Amniotic epithelial cell (primary cell): ENCODE measurements at regions not wholly inside any gene's neighbourhood (a gene's known extent, or its start where the extent isn't known, plus 50 kb on each side); places are given as distances from the start of the nearest gene placed in this dataset.
A peak's percentile ranks its signal among the peaks of the same experiment; 100 is the strongest.

Source experiments
- DNase-seq: peaks from one replicate; pipeline ENCODE4 v3.0.0-alpha.2; 2010; ENCODE audit warnings: low read depth

GRCh38 chr15:95286352-95286880 is 1044.1 kb upstream of the NR2F2 start:
- DNase-seq, result no peak

GRCh38 chr15:95287720-95288103 is 1042.8 kb upstream of the NR2F2 start:
- no peak for DNase-seq

- no peak for DNase-seq
Observed at GRCh38 chr15:95288626-95289025, 1041.9 kb upstream of the NR2F2 start.

GRCh38 chr15:95290176-95290974 is 1040.1 kb upstream of the NR2F2 start:
- no peak for DNase-seq

DNA sequence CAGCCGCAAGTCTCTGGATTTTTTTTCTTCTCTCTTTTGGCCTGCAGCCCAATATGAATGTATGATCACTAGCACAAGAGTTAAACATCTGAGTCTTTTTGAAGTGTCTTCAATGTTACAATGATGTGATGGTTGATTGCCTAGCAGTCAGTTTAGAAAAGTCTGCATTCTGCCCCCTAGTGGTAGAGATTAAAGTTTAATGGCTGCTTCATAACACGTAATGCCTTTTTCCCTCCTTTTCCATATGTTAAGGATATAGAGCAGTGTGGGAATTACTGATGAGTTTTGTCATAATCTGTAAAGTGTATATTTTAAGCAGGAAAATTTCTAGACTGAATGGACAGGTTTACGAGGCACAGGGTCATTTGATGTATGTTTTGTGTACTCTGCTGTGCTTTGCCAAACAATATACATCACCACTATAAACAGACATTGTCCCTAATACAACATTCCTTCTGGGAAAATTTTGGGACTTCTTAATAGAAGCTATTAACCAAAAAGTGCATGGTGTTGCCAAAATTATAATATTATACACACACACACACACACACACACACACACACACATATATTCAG is 1038.5 kb upstream of the NR2F2 start:
- DNase-seq, result peak; percentile 44

DNA sequence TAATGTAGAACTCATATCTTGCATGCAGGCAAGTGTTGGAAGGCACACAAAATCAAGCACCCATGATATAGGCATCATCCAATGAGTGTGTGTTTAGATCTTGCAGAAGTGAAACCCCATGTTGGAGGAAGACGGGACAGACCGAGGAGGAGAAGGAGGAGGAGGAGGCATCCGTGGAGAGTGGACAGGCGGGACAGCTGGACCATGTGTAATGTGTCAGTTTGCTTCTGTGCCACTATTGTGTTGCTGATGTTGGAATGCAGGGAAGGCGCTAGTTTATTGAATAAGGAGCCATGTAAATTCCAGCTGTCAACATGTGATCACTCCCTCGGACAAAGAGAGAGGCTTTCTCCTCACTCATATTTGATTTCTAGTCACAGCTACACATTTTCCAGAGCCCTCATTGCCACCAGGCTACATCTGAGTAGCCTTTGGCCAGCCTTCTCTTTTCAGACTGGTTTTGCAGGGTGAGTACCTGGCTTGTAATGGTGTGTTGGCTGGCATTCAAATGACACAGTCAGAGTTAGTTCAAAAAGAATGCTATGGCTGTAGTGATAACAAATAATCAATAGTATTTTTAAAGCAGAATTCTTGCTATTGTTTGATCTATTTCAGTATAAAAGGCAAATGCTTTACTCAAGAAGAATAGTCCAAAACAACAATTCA is 1037.6 kb upstream of the NR2F2 start:
- no peak for DNase-seq

DNA sequence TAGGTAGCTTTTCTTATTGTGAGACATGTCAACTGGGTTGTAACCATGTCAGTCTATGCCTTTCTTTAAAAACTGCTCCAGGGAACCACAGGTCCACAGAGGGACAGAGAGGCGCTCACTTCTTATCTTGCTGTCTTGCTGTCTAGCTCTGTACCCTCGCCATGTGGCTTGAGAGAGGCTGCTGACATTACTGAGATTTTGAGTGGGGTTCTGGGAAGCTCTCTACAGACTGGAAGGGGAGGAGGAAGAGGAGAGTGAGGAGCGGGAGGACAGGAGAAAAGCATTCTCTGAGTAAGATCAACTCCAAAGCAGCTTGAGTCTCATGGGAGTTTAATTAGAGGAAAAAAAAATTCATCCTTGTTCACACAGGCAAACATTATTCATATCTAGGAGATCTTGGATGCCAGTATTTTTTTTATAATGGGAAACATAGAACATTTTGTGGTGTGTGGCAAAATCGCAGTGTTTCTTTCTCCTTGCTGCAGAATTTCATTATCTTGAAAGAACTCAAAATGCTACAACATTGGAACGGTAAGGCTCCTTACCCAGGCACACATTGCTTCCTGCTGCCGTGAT is 1037.0 kb upstream of the NR2F2 start:
- no peak for DNase-seq

DNA sequence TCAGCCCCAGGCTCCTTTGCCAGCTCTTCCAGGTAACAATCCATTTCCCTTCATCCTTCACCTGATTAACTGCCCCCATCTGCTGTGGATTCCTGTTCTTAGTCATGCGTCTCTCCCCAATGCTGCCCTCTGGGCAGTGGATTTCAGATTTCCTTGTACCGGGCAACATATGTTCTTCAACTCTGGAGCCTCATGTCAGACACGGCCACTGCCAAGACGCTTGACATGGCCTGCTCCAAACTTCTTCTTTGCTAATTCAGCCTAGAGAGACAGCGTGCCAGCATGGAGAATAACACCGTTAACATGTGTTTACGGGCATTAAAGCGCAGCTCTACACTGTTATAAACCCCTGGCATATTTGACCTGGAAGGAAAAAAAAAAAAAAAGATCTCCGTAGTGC is 1035.1 kb upstream of the NR2F2 start:
- DNase-seq, result no peak

DNA sequence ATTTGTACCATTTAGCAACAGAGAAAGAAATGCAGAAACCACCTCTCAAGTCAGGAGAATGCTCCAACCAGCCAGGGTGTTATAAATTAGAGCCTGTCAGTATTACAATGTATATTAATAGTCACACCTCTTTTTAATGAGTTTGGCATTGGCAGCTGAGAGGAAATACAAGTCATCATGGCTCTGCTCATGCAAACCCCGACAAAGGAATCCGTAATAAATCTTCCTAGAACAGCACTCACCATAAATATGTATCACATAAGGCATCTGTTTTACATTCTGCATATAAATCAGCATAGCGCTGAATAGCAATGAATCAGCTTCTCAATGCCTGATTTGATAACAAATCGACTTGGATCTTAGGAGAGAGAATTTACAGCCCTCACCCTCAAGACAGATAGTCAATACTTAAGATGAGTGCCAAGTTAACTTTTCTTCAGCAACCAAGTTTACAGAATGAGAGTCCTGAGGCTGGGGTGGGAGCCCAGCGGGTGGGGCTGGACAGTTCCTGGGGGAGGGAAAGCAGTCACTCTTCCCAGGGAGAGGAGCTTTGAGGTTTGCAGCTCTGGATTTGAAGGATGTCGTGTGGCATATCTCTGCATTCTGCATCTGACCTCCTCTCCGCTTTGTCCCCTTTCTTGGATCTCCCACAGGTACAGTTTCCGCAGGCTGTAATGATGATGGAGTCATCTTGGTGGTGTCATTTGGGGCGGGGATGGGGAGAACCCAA is 1034.4 kb upstream of the NR2F2 start:
- peak; percentile 8 for DNase-seq

DNA sequence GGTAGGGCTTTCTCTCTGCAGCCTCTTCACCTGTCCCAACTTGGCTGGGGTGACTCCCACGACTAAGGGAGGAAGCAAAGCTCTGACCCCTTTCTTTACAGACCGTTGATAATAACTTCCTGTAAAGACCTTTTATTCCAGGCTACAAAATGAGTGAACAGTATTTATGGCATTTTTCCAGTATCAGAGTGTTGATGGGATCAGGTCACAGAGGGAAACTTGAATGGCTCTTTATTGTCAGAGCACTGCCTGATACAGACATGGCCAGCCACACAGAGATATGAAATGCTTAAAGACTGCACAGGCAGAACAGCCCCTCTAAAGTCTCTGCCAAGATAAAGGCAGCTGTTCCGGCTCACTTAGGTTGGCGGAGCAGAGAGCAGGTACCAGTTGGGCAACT is 1033.9 kb upstream of the NR2F2 start:
- DNase-seq, result no peak

DNA sequence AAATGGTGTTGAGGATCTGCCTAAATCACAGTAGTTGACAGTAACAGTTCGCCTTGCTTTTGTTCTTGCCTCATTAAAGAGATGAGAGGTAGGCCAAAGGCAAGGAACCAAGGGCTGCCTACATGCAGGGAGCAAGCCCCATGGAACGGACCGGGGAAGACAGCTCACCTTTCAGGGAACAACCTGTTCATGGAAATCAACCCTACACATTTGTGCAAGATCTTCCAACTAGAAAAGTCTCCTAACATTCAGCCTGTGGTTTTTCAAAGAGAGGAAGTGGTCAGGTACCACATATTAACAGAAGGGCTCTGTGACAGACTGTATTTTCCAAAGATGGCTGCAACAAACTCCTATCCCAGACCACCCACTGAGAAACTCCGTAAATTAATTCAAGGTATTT is 1031.8 kb upstream of the NR2F2 start:
- DNase-seq, result no peak

GRCh38 chr15:95300958-95301357 is 1029.5 kb upstream of the NR2F2 start:
- DNase-seq, result peak; percentile 21

DNA sequence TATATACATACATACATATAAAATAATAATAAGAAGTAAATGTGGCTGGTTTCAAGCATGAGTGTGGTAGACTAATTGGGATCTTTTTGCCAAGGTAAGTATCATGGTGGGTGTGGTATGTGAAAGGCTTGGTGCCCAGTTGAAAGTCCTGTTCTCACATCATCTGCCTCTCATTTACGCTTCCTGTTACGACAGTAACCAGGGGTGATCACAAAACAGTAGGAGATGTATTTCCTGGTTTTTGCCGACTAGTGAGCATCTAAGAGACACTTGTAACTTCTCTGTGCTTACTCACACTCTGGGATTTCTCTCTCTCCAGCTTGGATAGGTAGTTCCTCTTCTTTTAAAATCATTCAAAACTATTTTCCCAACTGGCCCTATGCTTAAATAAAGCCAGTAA is 1028.3 kb upstream of the NR2F2 start:
- no peak for DNase-seq

- no peak for DNase-seq
Observed at GRCh38 chr15:95302809-95303208, 1027.7 kb upstream of the NR2F2 start.

DNA sequence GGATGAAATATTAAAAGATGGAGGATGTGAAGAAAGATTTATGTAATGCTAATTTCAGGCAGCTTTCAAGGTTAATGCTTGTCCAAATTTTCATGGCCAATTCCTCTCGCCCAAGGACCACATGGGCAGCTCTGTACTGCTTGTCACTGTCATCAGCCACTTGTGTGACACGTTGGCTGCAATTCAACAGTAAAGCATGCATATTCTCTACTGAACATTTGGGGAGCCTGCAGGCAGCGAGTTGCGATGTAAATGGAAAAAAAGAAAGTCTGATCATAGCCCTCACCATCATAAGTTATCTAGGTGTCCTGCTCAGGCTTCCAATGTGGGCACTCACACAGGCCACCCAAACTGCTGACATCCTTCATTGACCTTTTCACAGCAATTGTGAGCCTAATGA is 1026.8 kb upstream of the NR2F2 start:
- no peak for DNase-seq

DNA sequence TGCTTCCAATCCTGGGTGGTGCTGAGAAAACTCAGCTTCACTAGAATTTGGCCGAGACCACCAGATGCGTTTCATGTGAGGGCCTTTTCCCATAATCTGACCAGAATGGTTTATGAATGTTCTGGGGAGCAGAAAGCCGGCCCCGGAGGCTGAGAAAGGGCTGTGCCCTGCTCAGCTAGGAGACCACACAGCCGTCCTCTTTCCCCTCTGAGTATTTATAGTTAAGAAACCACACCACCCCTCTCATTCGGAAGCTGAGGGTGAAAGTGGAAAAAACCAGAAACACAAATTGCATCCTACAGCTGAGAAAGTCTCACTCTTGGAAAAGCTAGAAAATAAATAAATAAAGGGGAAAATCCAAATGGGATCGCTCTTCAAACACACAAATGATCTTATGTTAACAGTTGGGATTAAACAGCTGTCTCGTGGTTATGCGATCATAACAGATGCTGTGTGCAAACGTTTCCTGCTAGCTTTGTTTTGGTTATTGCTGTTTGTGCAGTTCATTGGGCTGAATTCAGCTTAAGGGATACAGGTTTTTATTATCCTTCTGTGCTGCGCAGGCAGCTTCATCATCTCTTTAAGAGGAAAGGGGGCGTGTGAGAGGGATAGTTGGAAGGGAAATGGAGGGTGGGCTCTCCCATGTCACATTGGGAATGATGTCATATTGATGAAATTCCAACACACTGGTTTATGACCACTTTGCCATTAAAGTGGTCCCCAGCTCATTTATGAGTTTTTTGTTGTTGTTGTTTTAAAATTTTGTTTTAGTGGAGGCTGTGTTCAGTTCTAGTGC is 1026.2 kb upstream of the NR2F2 start:
- DNase-seq, result peak; percentile 18

DNA sequence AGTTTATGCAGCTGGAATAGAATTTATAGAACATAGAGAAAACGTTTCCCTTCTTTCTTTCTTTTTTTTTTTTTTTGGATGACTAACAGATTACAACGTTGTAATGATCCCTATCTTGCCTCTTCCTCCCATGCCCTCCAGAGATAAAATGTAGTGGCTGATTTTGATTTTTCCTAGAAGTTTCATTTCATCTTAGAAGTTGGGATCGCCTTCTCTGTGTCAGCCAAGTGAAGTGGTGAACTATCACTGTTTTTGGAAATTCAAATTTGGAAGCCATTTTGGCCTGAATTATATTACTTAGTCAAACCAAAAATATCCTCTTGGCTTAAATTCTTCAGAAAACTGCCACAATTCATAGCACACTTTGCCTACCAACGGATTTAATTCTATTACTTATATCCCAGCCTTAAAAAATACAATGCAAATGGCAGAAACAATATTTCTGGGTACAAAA is 1025.5 kb upstream of the NR2F2 start:
- no peak for DNase-seq

DNA sequence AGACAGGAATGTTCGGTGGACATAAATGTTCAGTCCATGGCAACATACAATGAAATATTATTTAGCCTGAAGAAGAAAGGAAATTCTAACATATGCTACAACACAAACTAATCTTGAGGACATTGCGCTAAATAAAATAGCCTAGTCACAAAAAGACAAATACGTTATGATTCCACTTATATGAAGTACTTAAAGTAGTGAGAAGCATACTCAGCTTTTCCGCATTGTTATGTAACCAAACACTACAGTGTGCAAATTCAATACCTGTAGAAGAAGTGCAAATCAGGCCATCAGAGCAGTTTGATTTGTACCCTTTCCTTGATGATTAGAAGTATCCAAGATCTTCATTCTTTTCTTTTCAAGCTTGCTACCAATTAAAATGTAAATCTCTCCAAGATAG is 1023.4 kb upstream of the NR2F2 start:
- no peak for DNase-seq

- no peak for DNase-seq
Observed at GRCh38 chr15:95319242-95319641, 1011.3 kb upstream of the NR2F2 start.

GRCh38 chr15:95323796-95324195 is 1006.7 kb upstream of the NR2F2 start:
- DNase-seq, result no peak

- no peak for DNase-seq
Observed at GRCh38 chr15:95324656-95325055, 1005.8 kb upstream of the NR2F2 start.
